ENCODE measurements at regions not wholly inside any gene's neighbourhood (a gene's known extent, or its start where the extent isn't known, plus 50 kb on each side); places are given as distances from the start of the nearest gene placed in this dataset.

GRCh38 chr1:200496937-200497336 lies 87.1 kb upstream of the ZNF281 start:
- TF ChIP-seq CTCF (IDR thresholded peaks at IDR 0.05; ENCODE audit: control insufficient read depth, insufficient read depth, low read depth, low read length, missing control alignments) = no peak
- no peak for DNase-seq (ENCODE audit: low read depth)
- H3K4me3 ChIP-seq (ENCODE audit: control insufficient read depth, low read depth, low read length) = no peak overlapping the region

- TF ChIP-seq CTCF (IDR thresholded peaks at IDR 0.05; ENCODE audit: control insufficient read depth, insufficient read depth, low read depth, low read length, missing control alignments) = no peak
- H3K4me3 ChIP-seq (ENCODE audit: control insufficient read depth, low read depth, low read length) = no peak overlapping the region
- no peak for DNase-seq (ENCODE audit: low read depth)
These were observed 86.1 kb upstream of the ZNF281 start for GRCh38 chr1:200495901-200496300.

GRCh38 chr1:200493344-200493743 lies 83.5 kb upstream of the ZNF281 start:
- no peak overlapping the region for H3K4me3 ChIP-seq (ENCODE audit: control insufficient read depth, low read depth, low read length)
- no peak for TF ChIP-seq CTCF (IDR thresholded peaks at IDR 0.05; ENCODE audit: control insufficient read depth, insufficient read depth, low read depth, low read length, missing control alignments)
- no peak for DNase-seq (ENCODE audit: low read depth)

GRCh38 chr1:200491103-200491502 lies 81.3 kb upstream of the ZNF281 start:
- no peak overlapping the region for H3K4me3 ChIP-seq (ENCODE audit: control insufficient read depth, low read depth, low read length)
- TF ChIP-seq CTCF (IDR thresholded peaks at IDR 0.05; ENCODE audit: control insufficient read depth, insufficient read depth, low read depth, low read length, missing control alignments) = no peak
- no peak for DNase-seq (ENCODE audit: low read depth)

- no peak for TF ChIP-seq CTCF (IDR thresholded peaks at IDR 0.05; ENCODE audit: control insufficient read depth, insufficient read depth, low read depth, low read length, missing control alignments)
- DNase-seq (ENCODE audit: low read depth) = no peak
- H3K4me3 ChIP-seq (ENCODE audit: control insufficient read depth, low read depth, low read length) = no peak overlapping the region
These were observed 80.3 kb upstream of the ZNF281 start for GRCh38 chr1:200490183-200490582.

- H3K4me3 ChIP-seq (ENCODE audit: control insufficient read depth, low read depth, low read length) = no peak overlapping the region
- DNase-seq (ENCODE audit: low read depth) = peak; percentile 70
- peak; percentile 80 for TF ChIP-seq CTCF (IDR thresholded peaks at IDR 0.05; ENCODE audit: control insufficient read depth, insufficient read depth, low read depth, low read length, missing control alignments)
These were observed 78.7 kb upstream of the ZNF281 start for GRCh38 chr1:200488375-200489165.

Data from AG09309 (cell line).